ENCODE measurements at regions not wholly inside any gene's neighbourhood (a gene's known extent, or its start where the extent isn't known, plus 50 kb on each side); places are given as distances from the start of the nearest gene placed in this dataset.

DNA sequence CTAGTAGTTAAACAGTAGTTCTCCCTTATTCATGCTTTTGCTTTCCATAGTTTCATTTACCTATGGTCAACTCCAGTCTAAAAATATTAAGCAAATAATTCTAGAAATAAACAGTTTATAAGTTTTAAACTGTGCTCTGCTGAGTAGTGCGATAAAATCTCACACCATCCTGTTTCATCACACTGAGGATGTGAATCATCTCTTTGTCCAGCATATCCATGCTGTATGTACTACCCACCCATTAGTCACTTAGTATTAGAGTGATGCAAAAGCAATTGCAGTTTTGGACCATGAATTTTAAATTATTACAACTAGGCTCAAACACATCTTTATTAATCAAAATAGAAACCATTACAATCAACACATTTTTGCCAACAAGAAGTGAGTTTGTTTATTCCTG, 187.4 kb downstream of the TEX13C start:
- Histone ChIP-seq H3K4me3 (replicated peaks in 1 of 4; ENCODE audit: control extremely low read depth in 1 of 4, insufficient read depth in 1 of 4, low read depth in 3 of 4, low read length in 4 of 4) (no peak overlapping the region), H3K27ac (ENCODE audit: insufficient read depth, low read length) (no peak overlapping the region), H3K9me3 (ENCODE audit: control insufficient read depth, insufficient read depth, low read depth, low read length) (no peaks in the 10 kb centered on the region), H3K79me2 (ENCODE audit: control insufficient read depth, insufficient read depth, low read length) (no peaks in the 10 kb centered on the region), H3K4me2 (ENCODE audit: extremely low read depth, insufficient read depth, low read length) (no peak overlapping the region), H3K36me3 (ENCODE audit: control insufficient read depth, insufficient read depth, low read length) (no peaks in the 10 kb centered on the region), H3K9ac (ENCODE audit: insufficient read depth, low read length) (no peak overlapping the region), H3K27me3 (ENCODE audit: control insufficient read depth, insufficient read depth, low read length) (no peaks in the 10 kb centered on the region), H4K20me1 (ENCODE audit: control insufficient read depth, extremely low read depth, insufficient read depth, low read length) (no peaks in the 10 kb centered on the region), H3K4me1 (ENCODE audit: control insufficient read depth, extremely low read depth, insufficient read depth, low read length) (no peaks in the 10 kb centered on the region), H2AFZ (ENCODE audit: low read length) (no peak overlapping the region)
- TF ChIP-seq EZH2 (IDR thresholded peaks at IDR 0.05; ENCODE audit: low read length, missing control alignments) = no peak
- TF ChIP-seq, protein P1, sequence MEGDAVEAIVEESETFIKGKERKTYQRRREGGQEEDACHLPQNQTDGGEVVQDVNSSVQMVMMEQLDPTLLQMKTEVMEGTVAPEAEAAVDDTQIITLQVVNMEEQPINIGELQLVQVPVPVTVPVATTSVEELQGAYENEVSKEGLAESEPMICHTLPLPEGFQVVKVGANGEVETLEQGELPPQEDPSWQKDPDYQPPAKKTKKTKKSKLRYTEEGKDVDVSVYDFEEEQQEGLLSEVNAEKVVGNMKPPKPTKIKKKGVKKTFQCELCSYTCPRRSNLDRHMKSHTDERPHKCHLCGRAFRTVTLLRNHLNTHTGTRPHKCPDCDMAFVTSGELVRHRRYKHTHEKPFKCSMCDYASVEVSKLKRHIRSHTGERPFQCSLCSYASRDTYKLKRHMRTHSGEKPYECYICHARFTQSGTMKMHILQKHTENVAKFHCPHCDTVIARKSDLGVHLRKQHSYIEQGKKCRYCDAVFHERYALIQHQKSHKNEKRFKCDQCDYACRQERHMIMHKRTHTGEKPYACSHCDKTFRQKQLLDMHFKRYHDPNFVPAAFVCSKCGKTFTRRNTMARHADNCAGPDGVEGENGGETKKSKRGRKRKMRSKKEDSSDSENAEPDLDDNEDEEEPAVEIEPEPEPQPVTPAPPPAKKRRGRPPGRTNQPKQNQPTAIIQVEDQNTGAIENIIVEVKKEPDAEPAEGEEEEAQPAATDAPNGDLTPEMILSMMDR (conservative IDR thresholded peaks at IDR 0.05 in 1 of 2, IDR thresholded peaks at IDR 0.05 in 1 of 2; ENCODE audit: low read depth in 1 of 2, low read length in 2 of 2) = no peak
- peak in 1 of 2 donors; percentile 30 for DNase-seq (ENCODE audit: low read depth in 2 of 2)

GRCh38 chrX:125520029-125520428, 200.4 kb downstream of the TEX13C start:
- no peaks in the 10 kb centered on the region for H3K36me3 ChIP-seq (ENCODE audit: control insufficient read depth, insufficient read depth, low read length)
- H3K4me1 ChIP-seq (ENCODE audit: control insufficient read depth, extremely low read depth, insufficient read depth, low read length) = no peaks in the 10 kb centered on the region
- no peaks in the 10 kb centered on the region for H3K27me3 ChIP-seq (ENCODE audit: control insufficient read depth, insufficient read depth, low read length)
- no peak overlapping the region for H3K4me3 ChIP-seq (replicated peaks in 1 of 4; ENCODE audit: control extremely low read depth in 1 of 4, insufficient read depth in 1 of 4, low read depth in 3 of 4, low read length in 4 of 4)
- H3K79me2 ChIP-seq (ENCODE audit: control insufficient read depth, insufficient read depth, low read length) = no peaks in the 10 kb centered on the region
- no peaks in the 10 kb centered on the region for H3K9me3 ChIP-seq (ENCODE audit: control insufficient read depth, insufficient read depth, low read depth, low read length)
- no peak for DNase-seq (ENCODE audit: low read depth in 2 of 2)
- no peak overlapping the region for H3K9ac ChIP-seq (ENCODE audit: insufficient read depth, low read length)
- no peak overlapping the region for H3K27ac ChIP-seq (ENCODE audit: insufficient read depth, low read length)
- H2AFZ ChIP-seq (ENCODE audit: low read length) = no peak overlapping the region
- TF ChIP-seq EZH2 (IDR thresholded peaks at IDR 0.05; ENCODE audit: low read length, missing control alignments) = no peak
- TF ChIP-seq, protein P1 (conservative IDR thresholded peaks at IDR 0.05 in 1 of 2, IDR thresholded peaks at IDR 0.05 in 1 of 2; ENCODE audit: low read depth in 1 of 2, low read length in 2 of 2) = no peak
- peaks cover 2% of the 10 kb centered on the region for H4K20me1 ChIP-seq (ENCODE audit: control insufficient read depth, extremely low read depth, insufficient read depth, low read length)
- H3K4me2 ChIP-seq (ENCODE audit: extremely low read depth, insufficient read depth, low read length) = no peak overlapping the region

DNA sequence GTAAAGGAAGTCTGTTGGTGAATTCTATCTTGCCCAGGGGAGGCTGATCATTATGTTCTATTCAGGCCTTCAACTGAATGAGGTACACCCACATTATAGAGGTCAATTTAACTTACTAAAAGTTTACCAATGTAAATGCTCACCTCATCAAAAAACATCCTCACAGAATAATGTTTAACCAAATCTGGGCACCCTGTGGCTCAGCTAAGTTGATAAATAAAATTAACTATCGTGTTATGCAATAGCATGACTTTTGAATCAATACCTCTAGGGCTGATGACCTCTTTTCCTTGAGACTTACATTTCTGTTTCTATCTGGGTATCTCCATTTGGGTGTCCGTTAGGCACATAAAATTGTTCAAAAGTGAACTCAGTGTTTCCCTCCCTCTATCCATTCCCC, 203.1 kb downstream of the TEX13C start:
- Histone ChIP-seq H3K9me3 (ENCODE audit: control insufficient read depth, insufficient read depth, low read depth, low read length) (no peaks in the 10 kb centered on the region), H4K20me1 (ENCODE audit: control insufficient read depth, extremely low read depth, insufficient read depth, low read length) (peaks cover under 1% of the 10 kb centered on the region), H3K4me1 (ENCODE audit: control insufficient read depth, extremely low read depth, insufficient read depth, low read length) (no peaks in the 10 kb centered on the region), H3K79me2 (ENCODE audit: control insufficient read depth, insufficient read depth, low read length) (no peaks in the 10 kb centered on the region), H3K9ac (ENCODE audit: insufficient read depth, low read length) (no peak overlapping the region), H3K36me3 (ENCODE audit: control insufficient read depth, insufficient read depth, low read length) (no peaks in the 10 kb centered on the region), H3K4me2 (ENCODE audit: extremely low read depth, insufficient read depth, low read length) (no peak overlapping the region), H3K27me3 (ENCODE audit: control insufficient read depth, insufficient read depth, low read length) (no peaks in the 10 kb centered on the region), H2AFZ (ENCODE audit: low read length) (no peak overlapping the region), H3K4me3 (replicated peaks in 1 of 4; ENCODE audit: control extremely low read depth in 1 of 4, insufficient read depth in 1 of 4, low read depth in 3 of 4, low read length in 4 of 4) (no peak overlapping the region), H3K27ac (ENCODE audit: insufficient read depth, low read length) (no peak overlapping the region)
- TF ChIP-seq, protein P1 (conservative IDR thresholded peaks at IDR 0.05 in 1 of 2, IDR thresholded peaks at IDR 0.05 in 1 of 2; ENCODE audit: low read depth in 1 of 2, low read length in 2 of 2) = no peak
- TF ChIP-seq EZH2 (IDR thresholded peaks at IDR 0.05; ENCODE audit: low read length, missing control alignments) = no peak
- DNase-seq (ENCODE audit: low read depth in 2 of 2) = no peak

Data from fibroblast of lung (primary cell).